Peyer's patch (tissue), 4 donors: ENCODE measurements at regions not wholly inside any gene's neighbourhood (a gene's known extent, or its start where the extent isn't known, plus 50 kb on each side); places are given as distances from the start of the nearest gene placed in this dataset.

Experiments
- DNase-seq, 3 donors: peaks; one replicate each; pipeline ENCODE4 v3.0.0-alpha.2; 2017 to 2019
- H3K27ac ChIP-seq, 4 donors: fragments of 200-600 bp; sonication (generic); one replicate each; pipeline ENCODE4 v1.5.1; 2016 to 2019
- H3K27me3 ChIP-seq, 2 donors: fragments of 200-600 bp; sonication (generic); one replicate each; pipeline ENCODE4 v1.5.1; 2019
- H3K36me3 ChIP-seq, 3 donors: fragments of 200-600 bp; sonication (generic); one replicate each; pipeline ENCODE4 v1.5.1; 2016 to 2019
- H3K4me1 ChIP-seq, 4 donors: fragments of 200-600 bp; sonication (generic); one replicate each; pipeline ENCODE4 v1.5.1; 2016 to 2019
- H3K4me3 ChIP-seq, 4 donors: fragments of 200-600 bp; sonication (generic); 1 replicate in 3 of 4; 2 replicates in 1 of 4; pipeline ENCODE4 v1.5.1; 2016 to 2019; ENCODE audit warnings: mild to moderate bottlenecking in 1 of 4
- H3K9me3 ChIP-seq, 4 donors: fragments of 200-600 bp; sonication (generic); one replicate each; pipeline ENCODE4 v1.5.1; 2016 to 2019; ENCODE audit warnings: mild to moderate bottlenecking in 1 of 4
- POLR2A ChIP-seq, 2 donors: fragments of 450-650 bp; IDR thresholded peaks; one replicate each; pipeline ENCODE4 v1.5.1; 2017; ENCODE audit warnings: antibody characterized with exemption in 2 of 2, mild to moderate bottlenecking in 2 of 2, moderate library complexity in 2 of 2
- TF ChIP-seq, protein P1 (sequence below), 6 experiments: fragments of 450-650 bp in 4 of 6; fragments of 200-600 bp in 2 of 6; sonication (generic) in 1 of 6; IDR thresholded peaks; one replicate each; pipeline ENCODE4 v1.5.1; 2017 to 2019; ENCODE audit warnings: antibody characterized with exemption in 6 of 6, mild to moderate bottlenecking in 3 of 6, moderate library complexity in 1 of 6

- no peak for TF ChIP-seq POLR2A (IDR thresholded peaks at IDR 0.05)
- TF ChIP-seq, protein P1, sequence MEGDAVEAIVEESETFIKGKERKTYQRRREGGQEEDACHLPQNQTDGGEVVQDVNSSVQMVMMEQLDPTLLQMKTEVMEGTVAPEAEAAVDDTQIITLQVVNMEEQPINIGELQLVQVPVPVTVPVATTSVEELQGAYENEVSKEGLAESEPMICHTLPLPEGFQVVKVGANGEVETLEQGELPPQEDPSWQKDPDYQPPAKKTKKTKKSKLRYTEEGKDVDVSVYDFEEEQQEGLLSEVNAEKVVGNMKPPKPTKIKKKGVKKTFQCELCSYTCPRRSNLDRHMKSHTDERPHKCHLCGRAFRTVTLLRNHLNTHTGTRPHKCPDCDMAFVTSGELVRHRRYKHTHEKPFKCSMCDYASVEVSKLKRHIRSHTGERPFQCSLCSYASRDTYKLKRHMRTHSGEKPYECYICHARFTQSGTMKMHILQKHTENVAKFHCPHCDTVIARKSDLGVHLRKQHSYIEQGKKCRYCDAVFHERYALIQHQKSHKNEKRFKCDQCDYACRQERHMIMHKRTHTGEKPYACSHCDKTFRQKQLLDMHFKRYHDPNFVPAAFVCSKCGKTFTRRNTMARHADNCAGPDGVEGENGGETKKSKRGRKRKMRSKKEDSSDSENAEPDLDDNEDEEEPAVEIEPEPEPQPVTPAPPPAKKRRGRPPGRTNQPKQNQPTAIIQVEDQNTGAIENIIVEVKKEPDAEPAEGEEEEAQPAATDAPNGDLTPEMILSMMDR (IDR thresholded peaks at IDR 0.05): no peak
- H3K9me3 ChIP-seq: no peaks in the 10 kb centered on the region
- no peak overlapping the region for H3K4me3 ChIP-seq
Measured at GRCh38 chrY:11293392-11293791, 1407.6 kb upstream of the USP9Y start.

DNA sequence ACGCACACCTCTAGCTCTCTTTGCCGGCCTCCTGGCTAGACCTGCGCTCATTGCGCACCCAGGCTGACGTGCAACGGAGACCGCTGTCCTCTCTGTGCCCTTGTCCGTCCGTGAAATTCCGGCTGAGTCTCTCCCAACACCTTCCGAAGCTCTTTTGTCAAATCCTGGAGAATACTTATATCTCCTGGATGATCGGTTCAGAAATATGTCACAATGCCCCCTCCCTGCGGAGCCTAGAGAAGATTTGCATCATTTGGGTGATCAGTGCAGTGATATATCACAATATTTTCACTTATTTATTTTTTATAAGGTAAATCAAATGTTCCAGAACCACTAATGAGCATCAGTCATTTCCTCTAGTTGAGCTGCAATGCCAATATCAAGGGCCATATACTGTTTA lies 1366.9 kb upstream of the USP9Y start:
- no peaks in the 10 kb centered on the region for H3K9me3 ChIP-seq
- no peaks in the 10 kb centered on the region for H3K27me3 ChIP-seq
- no peak overlapping the region for H3K27ac ChIP-seq
- no peak overlapping the region for H3K4me3 ChIP-seq
- no peaks in the 10 kb centered on the region for H3K4me1 ChIP-seq
- TF ChIP-seq, protein P1 (IDR thresholded peaks at IDR 0.05): no peak
- no peak for TF ChIP-seq POLR2A (IDR thresholded peaks at IDR 0.05)
- H3K36me3 ChIP-seq: no peaks in the 10 kb centered on the region
- peak; percentile 17 to 47 (median 46) for DNase-seq

More at GRCh38 chrY:11293392-11293791, 1407.6 kb upstream of the USP9Y start:
- no peaks in the 10 kb centered on the region for H3K4me1 ChIP-seq
- no peaks in the 10 kb centered on the region for H3K36me3 ChIP-seq
- no peak for DNase-seq
- no peaks in the 10 kb centered on the region for H3K27me3 ChIP-seq
- no peak overlapping the region for H3K27ac ChIP-seq
